AG04449 (cell line): ENCODE measurements at regions not wholly inside any gene's neighbourhood (a gene's known extent, or its start where the extent isn't known, plus 50 kb on each side); places are given as distances from the start of the nearest gene placed in this dataset.

Source experiments
- CTCF ChIA-PET: fragments of 350-600 bp; formaldehyde crosslinking; extraction: SDS; loops from one replicate; lab custom pipeline; 2021; ENCODE audit warnings: antibody characterized with exemption; lab: Yijun Ruan, JAX
- POLR2A ChIA-PET: fragments of 400-600, 350-600 bp; formaldehyde crosslinking; extraction: SDS; loops from one replicate; lab custom pipeline; 2020; ENCODE audit warnings: antibody characterized with exemption, inconsistent platforms; lab: Yijun Ruan, JAX
- DNase-seq: peaks from one replicate; pipeline ENCODE4 v3.0.0-alpha.2; 2010; ENCODE audit warnings: low read depth, low spot score
- H3K4me3 ChIP-seq: 2 replicates; pipeline ENCODE4 v1.5.1; 2011; ENCODE audit warnings: low read depth, mild to moderate bottlenecking, control low read depth, low read length
- TF ChIP-seq, protein P1 (sequence below): IDR thresholded peaks from one replicate; pipeline ENCODE4 v1.5.1; 2011; ENCODE audit warnings: mild to moderate bottlenecking, moderate library complexity, low read length, control low read depth, inconsistent platforms; ENCODE audit not compliant: insufficient read depth; ENCODE audit errors: missing control alignments

DNA sequence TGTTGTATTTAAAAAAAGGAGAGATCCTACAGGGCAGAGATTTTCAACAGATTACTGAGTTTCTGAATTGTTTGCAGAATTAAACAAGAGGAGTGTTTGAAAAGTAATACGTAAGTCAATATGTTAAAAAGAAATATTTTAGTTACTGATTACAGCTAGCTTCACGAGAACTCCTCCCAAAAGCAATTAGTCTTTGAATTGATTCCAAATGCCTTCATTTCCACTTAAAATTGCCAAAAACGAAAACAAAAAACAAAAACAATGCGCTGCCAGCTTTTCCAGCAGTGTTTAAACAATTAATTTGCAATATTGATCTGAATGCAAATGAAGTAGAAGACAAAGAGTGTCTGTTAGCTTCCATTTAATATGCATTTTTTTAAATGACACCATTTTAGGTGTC, 310.0 kb downstream of the IPO8 start:
- DNase-seq: no peak
- TF ChIP-seq, protein P1, sequence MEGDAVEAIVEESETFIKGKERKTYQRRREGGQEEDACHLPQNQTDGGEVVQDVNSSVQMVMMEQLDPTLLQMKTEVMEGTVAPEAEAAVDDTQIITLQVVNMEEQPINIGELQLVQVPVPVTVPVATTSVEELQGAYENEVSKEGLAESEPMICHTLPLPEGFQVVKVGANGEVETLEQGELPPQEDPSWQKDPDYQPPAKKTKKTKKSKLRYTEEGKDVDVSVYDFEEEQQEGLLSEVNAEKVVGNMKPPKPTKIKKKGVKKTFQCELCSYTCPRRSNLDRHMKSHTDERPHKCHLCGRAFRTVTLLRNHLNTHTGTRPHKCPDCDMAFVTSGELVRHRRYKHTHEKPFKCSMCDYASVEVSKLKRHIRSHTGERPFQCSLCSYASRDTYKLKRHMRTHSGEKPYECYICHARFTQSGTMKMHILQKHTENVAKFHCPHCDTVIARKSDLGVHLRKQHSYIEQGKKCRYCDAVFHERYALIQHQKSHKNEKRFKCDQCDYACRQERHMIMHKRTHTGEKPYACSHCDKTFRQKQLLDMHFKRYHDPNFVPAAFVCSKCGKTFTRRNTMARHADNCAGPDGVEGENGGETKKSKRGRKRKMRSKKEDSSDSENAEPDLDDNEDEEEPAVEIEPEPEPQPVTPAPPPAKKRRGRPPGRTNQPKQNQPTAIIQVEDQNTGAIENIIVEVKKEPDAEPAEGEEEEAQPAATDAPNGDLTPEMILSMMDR: no peak
- ChIA-PET CTCF (no interaction called here), POLR2A (no interaction called here)
- H3K4me3 ChIP-seq: no peak overlapping the region

DNA sequence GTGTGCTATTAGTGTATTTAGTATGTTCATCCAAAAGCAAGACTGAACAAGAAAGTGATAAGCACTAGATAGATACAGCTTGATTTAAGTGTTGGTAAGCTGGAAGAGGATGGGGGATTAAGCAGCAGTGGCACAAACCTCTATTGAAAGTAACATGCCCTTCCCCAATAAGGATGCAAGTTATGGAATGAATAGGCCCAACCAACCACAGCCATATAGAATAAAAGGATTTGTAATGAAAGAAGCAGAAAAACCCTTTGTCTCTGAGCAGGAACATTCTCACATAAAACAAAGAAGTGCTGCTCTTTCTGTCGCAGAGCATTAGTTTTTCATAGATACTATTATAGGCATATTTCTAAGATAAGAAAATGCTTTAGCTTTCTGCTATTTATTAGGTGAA, 310.7 kb downstream of the IPO8 start:
- TF ChIP-seq, protein P1: no peak
- POLR2A ChIA-PET: no interaction called here

DNA sequence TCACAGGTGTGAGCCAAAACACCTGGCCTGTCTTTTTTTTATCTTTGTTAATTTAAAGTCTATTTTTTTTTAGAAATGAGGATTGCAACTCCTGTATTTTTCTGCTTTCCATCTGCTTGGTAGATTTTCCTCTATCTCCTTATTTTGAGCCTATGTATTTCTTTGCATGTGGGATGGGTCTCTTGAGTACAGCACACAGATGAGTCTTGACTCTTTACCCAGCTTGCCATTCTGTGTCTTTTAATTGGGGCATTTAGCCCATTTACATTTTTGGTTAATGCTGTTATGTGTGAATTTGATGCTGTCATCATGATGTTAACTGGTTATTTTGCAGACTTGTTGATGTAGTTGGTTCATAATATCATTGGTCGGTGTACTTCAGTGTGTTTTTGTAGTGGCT, 317.4 kb downstream of the IPO8 start:
- TF ChIP-seq, protein P1: no peak
- CTCF ChIA-PET: no interaction called here
- DNase-seq: no peak
- no peak overlapping the region for H3K4me3 ChIP-seq
- POLR2A ChIA-PET: no interaction called here

More for the DNA sequence above, 310.7 kb downstream of the IPO8 start:
- CTCF ChIA-PET: no interaction called here
- H3K4me3 ChIP-seq: no peak overlapping the region
- DNase-seq: no peak

DNA sequence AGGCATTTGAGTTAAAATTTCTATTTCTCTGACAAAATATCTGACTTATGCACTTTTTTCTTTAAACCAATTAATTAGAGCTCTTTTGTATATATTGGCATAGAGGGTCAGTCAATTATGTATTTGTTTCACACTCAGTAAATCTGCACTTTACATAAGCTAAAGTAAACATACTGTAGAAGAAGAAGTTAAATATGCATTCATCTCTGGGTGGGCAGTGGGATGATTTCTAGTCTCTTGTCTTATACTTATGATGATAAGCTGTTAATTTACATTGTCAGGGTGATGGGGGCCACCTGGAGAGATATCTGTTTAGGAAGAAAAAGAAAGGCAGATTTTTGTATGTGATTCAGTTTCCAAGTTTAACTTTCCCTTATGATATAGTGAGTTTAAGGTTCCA, 330.8 kb downstream of the IPO8 start:
- DNase-seq: no peak
- ChIA-PET CTCF (no interaction called here), POLR2A (no interaction called here)
- TF ChIP-seq, protein P1: no peak
- no peak overlapping the region for H3K4me3 ChIP-seq

DNA sequence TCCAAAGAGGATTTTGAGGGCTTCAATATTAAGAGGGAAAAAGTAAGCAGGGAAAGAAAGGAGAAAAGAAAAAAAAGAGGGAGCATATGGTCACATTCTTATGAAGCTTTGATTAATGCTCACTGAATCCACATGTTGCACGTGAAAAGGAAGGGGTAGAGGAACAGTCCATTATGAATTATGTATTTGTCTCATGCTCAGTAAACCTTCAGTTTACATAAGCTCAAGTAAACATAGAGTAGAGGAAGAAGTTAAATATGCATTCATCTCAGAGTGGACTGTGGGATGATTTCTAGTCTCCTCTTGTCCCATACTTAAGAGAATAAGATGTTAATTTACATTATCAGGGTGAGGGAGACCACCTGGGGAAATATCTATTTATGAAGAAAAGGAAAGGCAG, 334.5 kb downstream of the IPO8 start:
- no peak for DNase-seq

DNA sequence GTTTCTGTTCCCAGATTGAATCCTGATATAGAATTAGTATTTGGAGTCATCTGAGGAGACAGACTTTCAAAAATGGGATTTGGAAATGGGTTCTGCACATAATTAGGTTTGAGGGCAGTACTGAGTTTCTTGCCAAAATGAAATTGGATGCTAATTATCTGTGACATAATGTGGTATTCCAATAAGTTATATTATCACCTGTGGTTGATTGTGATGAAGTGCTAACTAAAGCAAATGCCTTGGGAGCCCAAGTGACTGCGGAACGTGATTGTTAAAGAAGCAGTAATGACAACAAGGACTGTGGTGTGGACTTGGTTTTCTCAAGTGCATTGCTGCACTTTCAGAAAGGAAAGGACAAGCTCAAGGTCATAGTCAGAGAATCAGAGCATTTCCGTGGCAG, 337.0 kb downstream of the IPO8 start:
- CTCF ChIA-PET: no interaction called here
- DNase-seq: no peak
- POLR2A ChIA-PET: no interaction called here
- TF ChIP-seq, protein P1: no peak
- H3K4me3 ChIP-seq: no peak overlapping the region

More for the DNA sequence above, 334.5 kb downstream of the IPO8 start:
- ChIA-PET POLR2A (no interaction called here), CTCF (no interaction called here)
- TF ChIP-seq, protein P1: no peak
- H3K4me3 ChIP-seq: no peak overlapping the region
